Ishikawa (cell line): ENCODE measurements at regions not wholly inside any gene's neighbourhood (a gene's known extent, or its start where the extent isn't known, plus 50 kb on each side); places are given as distances from the start of the nearest gene placed in this dataset.

Source experiments
- EGR1 ChIP-seq: IDR thresholded peaks from 2 replicates; pipeline ENCODE4 v1.6.1; 2012
- EP300 ChIP-seq: IDR thresholded peaks from 2 replicates; pipeline ENCODE4 v1.6.1; 2012; ENCODE audit warnings: borderline replicate concordance
- MAX ChIP-seq: IDR thresholded peaks from 2 replicates; pipeline ENCODE4 v1.6.1; 2012
- TAF1 ChIP-seq: IDR thresholded peaks from 2 replicates; pipeline ENCODE4 v1.6.1; 2012; ENCODE audit warnings: low read depth, mild to moderate bottlenecking
- YY1 ChIP-seq: IDR thresholded peaks from 2 replicates; pipeline ENCODE4 v1.6.1; 2012; ENCODE audit warnings: low read depth
- ZBTB7A ChIP-seq: IDR thresholded peaks from 2 replicates; pipeline ENCODE4 v1.6.1; 2012; ENCODE audit warnings: low read depth
- TF ChIP-seq, protein P1 (sequence below): IDR thresholded peaks from 2 replicates; pipeline ENCODE4 v1.6.1; 2012

DNA sequence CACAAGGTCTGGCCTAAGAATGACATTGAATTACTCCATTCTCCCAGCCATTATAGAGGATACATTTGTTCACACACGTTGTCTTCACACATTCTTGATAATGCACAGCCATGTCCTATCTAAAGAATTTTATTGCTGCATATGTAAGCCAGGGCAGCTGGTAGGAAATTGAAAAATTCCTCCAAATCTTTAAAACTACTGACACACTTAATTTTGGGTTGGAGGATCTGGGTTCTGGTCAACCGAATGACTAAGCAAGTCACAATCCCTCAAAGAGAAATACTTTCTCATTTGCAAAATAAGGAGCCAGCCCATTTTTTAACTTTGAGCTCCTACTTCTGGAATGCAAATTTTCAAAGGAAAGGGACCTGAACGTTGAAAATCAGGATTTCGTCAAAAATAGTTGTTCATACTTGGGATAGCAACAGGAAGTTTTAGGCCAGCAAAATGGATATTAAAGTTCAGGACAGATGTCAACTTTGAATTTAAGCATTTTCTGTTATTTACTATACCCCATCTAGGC lies 638.3 kb downstream of the NTRK3 start:
- TF ChIP-seq TAF1 (no peak), MAX (no peak), EGR1 (no peak), ZBTB7A (no peak), YY1 (no peak), EP300 (no peak)
- TF ChIP-seq, protein P1, sequence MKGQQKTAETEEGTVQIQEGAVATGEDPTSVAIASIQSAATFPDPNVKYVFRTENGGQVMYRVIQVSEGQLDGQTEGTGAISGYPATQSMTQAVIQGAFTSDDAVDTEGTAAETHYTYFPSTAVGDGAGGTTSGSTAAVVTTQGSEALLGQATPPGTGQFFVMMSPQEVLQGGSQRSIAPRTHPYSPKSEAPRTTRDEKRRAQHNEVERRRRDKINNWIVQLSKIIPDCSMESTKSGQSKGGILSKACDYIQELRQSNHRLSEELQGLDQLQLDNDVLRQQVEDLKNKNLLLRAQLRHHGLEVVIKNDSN: no peak
